B cell (primary cell): ENCODE measurements at regions not wholly inside any gene's neighbourhood (a gene's known extent, or its start where the extent isn't known, plus 50 kb on each side); places are given as distances from the start of the nearest gene placed in this dataset.

ENCODE experiments used
- ATAC-seq: fragments of 200-7000 bp; cut with Tn5 transposase; one replicate; pipeline ENCODE4 v1.10.0; 2021; ENCODE audit warnings: low read depth, mild to moderate bottlenecking, moderate number of reproducible peaks, moderate library complexity
- CTCF ChIA-PET: fragments of 350-600 bp; sonication (Branson Sonifier 250); formaldehyde crosslinking; loops from one replicate; lab custom pipeline; 2021; ENCODE audit warnings: antibody characterized with exemption, inconsistent platforms; lab: Charles Lee
- POLR2A ChIA-PET: fragments of 350-600 bp; sonication (Branson Sonifier 250); formaldehyde crosslinking; loops from one replicate; lab custom pipeline; 2021; ENCODE audit warnings: antibody characterized with exemption; lab: Charles Lee
- DNase-seq: peaks from one replicate; pipeline ENCODE4 v3.0.0; 2013
- H2AFZ ChIP-seq: 2 replicates; pipeline ENCODE4 v1.6.1; 2012; ENCODE audit warnings: mild to moderate bottlenecking, low read depth, low read length; ENCODE audit not compliant: insufficient read depth, poor library complexity, severe bottlenecking
- H3K27ac ChIP-seq, 2 donors: 1 replicate in 1 of 2; 2 replicates in 1 of 2; pipeline ENCODE4 v1.5.1; 2012 to 2013; ENCODE audit warnings: low read length in 2 of 2, mild to moderate bottlenecking in 2 of 2, moderate library complexity in 1 of 2
- H3K27me3 ChIP-seq, 4 experiments: fragments of 200-600 bp in 1 of 4; sonication (generic) in 1 of 4; replicated peaks in 1 of 4; 1 replicate in 2 of 4; 2 replicates in 2 of 4; pipeline versions ENCODE4 v1.6.1 to v1.7.0; 2013 to 2016; ENCODE audit warnings: low read length in 3 of 4, mild to moderate bottlenecking in 2 of 4, mixed read lengths in 1 of 4, moderate library complexity in 1 of 4; ENCODE audit not compliant: insufficient read depth in 4 of 4, control insufficient read depth in 3 of 4; ENCODE audit errors: control extremely low read depth in 1 of 4
- H3K36me3 ChIP-seq, 2 experiments: replicated peaks in 1 of 2; 1 replicate in 1 of 2; 2 replicates in 1 of 2; pipeline versions ENCODE4 v1.6.1 to v1.7.1; 2013; ENCODE audit warnings: low read length in 1 of 2; ENCODE audit not compliant: insufficient read depth in 2 of 2, control insufficient read depth in 1 of 2; ENCODE audit errors: control extremely low read depth in 1 of 2, extremely low read depth in 1 of 2
- H3K4me1 ChIP-seq, 2 donors: fragments of 200-600 bp in 1 of 2; sonication (generic) in 1 of 2; 1 replicate in 1 of 2; 2 replicates in 1 of 2; pipeline versions ENCODE4 v1.5.1 to v1.6.1; 2013 to 2017; ENCODE audit warnings: low read length in 2 of 2; ENCODE audit not compliant: control insufficient read depth in 2 of 2, insufficient read depth in 2 of 2
- H3K4me2 ChIP-seq: replicated peaks from 2 replicates; pipeline ENCODE3; 2012; ENCODE audit warnings: mild to moderate bottlenecking, low read depth, low read length; ENCODE audit not compliant: poor library complexity, severe bottlenecking
- H3K4me3 ChIP-seq, 5 experiments: fragments of 200-600 bp in 1 of 5; sonication (generic) in 1 of 5; 1 replicate in 3 of 5; 2 replicates in 2 of 5; pipeline versions ENCODE4 v1.5.1 to v1.7.0; 2011 to 2016; ENCODE audit warnings: low read length in 4 of 5, mild to moderate bottlenecking in 4 of 5, low read depth in 2 of 5, control low read depth in 1 of 5, moderate library complexity in 1 of 5; ENCODE audit not compliant: insufficient read depth in 1 of 5; ENCODE audit errors: control extremely low read depth in 1 of 5, extremely low read depth in 1 of 5
- H3K79me2 ChIP-seq: fragments of 200-600 bp; sonication (generic); one replicate; pipeline ENCODE4 v1.6.0; 2016; ENCODE audit warnings: low read length; ENCODE audit not compliant: control insufficient read depth, insufficient read depth
- H3K9ac ChIP-seq: fragments of 200-600 bp; sonication (generic); 2 replicates; pipeline ENCODE4 v1.6.1; 2017; ENCODE audit warnings: mild to moderate bottlenecking, low read length, moderate library complexity
- H3K9me3 ChIP-seq, 3 donors: one replicate each; pipeline versions ENCODE4 v1.6.1 to v1.7.1; 2013; ENCODE audit warnings: low read length in 2 of 3; ENCODE audit not compliant: control insufficient read depth in 2 of 3, insufficient read depth in 1 of 3; ENCODE audit errors: control extremely low read depth in 1 of 3
- H4K20me1 ChIP-seq: 2 replicates; pipeline ENCODE4 v1.6.0; 2012; ENCODE audit warnings: mild to moderate bottlenecking, low read length; ENCODE audit not compliant: insufficient read depth, control insufficient read depth, poor library complexity, severe bottlenecking
- H3K27ac Mint-ChIP-seq: one replicate; pipeline ENCODE4 v1.8.0; 2021; ENCODE audit warnings: mixed read lengths
- H3K27me3 Mint-ChIP-seq: one replicate; pipeline ENCODE4 v1.8.0; 2021; ENCODE audit warnings: mixed read lengths
- H3K4me1 Mint-ChIP-seq: one replicate; pipeline ENCODE4 v1.8.0; 2021; ENCODE audit warnings: mixed read lengths
- H3K4me3 Mint-ChIP-seq: one replicate; pipeline ENCODE4 v1.8.0; 2021; ENCODE audit warnings: mixed read lengths
- H3K9me3 Mint-ChIP-seq: one replicate; pipeline ENCODE4 v1.8.0; 2022; ENCODE audit warnings: mixed read lengths; ENCODE audit not compliant: insufficient read depth
- CTCF ChIP-seq: fragments of 200-600 bp; IDR thresholded peaks from one replicate; pipeline ENCODE4 v1.8.0; 2022; ENCODE audit warnings: antibody characterized with exemption, mild to moderate bottlenecking
- EZH2 ChIP-seq: IDR thresholded peaks from 2 replicates; pipeline ENCODE4 v1.6.1; 2012; ENCODE audit warnings: borderline replicate concordance, low read depth, mild to moderate bottlenecking, moderate library complexity, low read length; ENCODE audit not compliant: insufficient read depth, poor library complexity, severe bottlenecking
- WGBS: methylation state at CpG from one replicate; pipeline ENCODE4 v1.1.5; 2013; ENCODE audit warnings: missing lambda C conversion rate; ENCODE audit not compliant: insufficient coverage; 5-methylcytosine and 5-hydroxymethylcytosine counted together
- intact Hi-C: fragments of 100-400 bp; cut with micrococcal nuclease; formaldehyde crosslinking; loops from one replicate; pipeline ENCODE4 v1.10.0; 2022

GRCh38 chr4:137664046-137664387 is 131.7 kb upstream of the PCDH18 start:
- Histone ChIP-seq H4K20me1 (no peaks in the 10 kb centered on the region), H2AFZ (no peak overlapping the region), H3K9me3 (no peaks in the 10 kb centered on the region), H3K36me3 (no peaks in the 10 kb centered on the region), H3K4me2 (no peak overlapping the region), H3K27ac (no peak overlapping the region), H3K9ac (no peak overlapping the region), H3K79me2 (no peaks in the 10 kb centered on the region), H3K4me3 (no peak overlapping the region), H3K27me3 (no peaks in the 10 kb centered on the region), H3K4me1 (no peaks in the 10 kb centered on the region)
- ChIA-PET POLR2A (no interaction called here), CTCF (no interaction called here)
- no CpG with 5 or more reads among the region's 1 CpG for WGBS
- Mint-ChIP-seq H3K27me3 (no peaks in the 10 kb centered on the region), H3K9me3 (peaks cover 5% of the 10 kb centered on the region), H3K27ac (no peak overlapping the region), H3K4me3 (no peak overlapping the region), H3K4me1 (no peaks in the 10 kb centered on the region)
- no peak for DNase-seq
- TF ChIP-seq EZH2: no peak
- no peak for TF ChIP-seq CTCF
- ATAC-seq: no peak
- intact Hi-C loops: no loop called here

- Histone ChIP-seq H3K36me3 (no peaks in the 10 kb centered on the region), H3K79me2 (no peaks in the 10 kb centered on the region), H3K9me3 (no peaks in the 10 kb centered on the region), H3K4me1 (no peaks in the 10 kb centered on the region), H4K20me1 (no peaks in the 10 kb centered on the region), H3K9ac (no peak overlapping the region), H3K27ac (no peak overlapping the region), H3K4me3 (no peak overlapping the region), H3K4me2 (no peak overlapping the region), H3K27me3 (no peaks in the 10 kb centered on the region), H2AFZ (no peak overlapping the region)
- H3K4me3 Mint-ChIP-seq: no peak overlapping the region
- intact Hi-C loops: no loop called here
- ChIA-PET POLR2A (no interaction called here), CTCF (no interaction called here)
- H3K9me3 Mint-ChIP-seq: peaks cover 5% of the 10 kb centered on the region
- H3K4me1 Mint-ChIP-seq: no peaks in the 10 kb centered on the region
- H3K27me3 Mint-ChIP-seq: no peaks in the 10 kb centered on the region
- no peak for DNase-seq
- ATAC-seq: no peak
- no peak overlapping the region for H3K27ac Mint-ChIP-seq
- TF ChIP-seq EZH2 (no peak), CTCF (no peak)
- 88% methylated on average over 1 of the region's 5 CpGs for WGBS
Measured at GRCh38 chr4:137663251-137664045, 131.2 kb upstream of the PCDH18 start.
